Fibroblast of skin of abdomen (primary cell): ENCODE measurements at regions not wholly inside any gene's neighbourhood (a gene's known extent, or its start where the extent isn't known, plus 50 kb on each side); places are given as distances from the start of the nearest gene placed in this dataset.

Experiments used
- DNase-seq: peaks from one replicate; pipeline ENCODE4 v3.0.0-alpha.2; 2013

DNA sequence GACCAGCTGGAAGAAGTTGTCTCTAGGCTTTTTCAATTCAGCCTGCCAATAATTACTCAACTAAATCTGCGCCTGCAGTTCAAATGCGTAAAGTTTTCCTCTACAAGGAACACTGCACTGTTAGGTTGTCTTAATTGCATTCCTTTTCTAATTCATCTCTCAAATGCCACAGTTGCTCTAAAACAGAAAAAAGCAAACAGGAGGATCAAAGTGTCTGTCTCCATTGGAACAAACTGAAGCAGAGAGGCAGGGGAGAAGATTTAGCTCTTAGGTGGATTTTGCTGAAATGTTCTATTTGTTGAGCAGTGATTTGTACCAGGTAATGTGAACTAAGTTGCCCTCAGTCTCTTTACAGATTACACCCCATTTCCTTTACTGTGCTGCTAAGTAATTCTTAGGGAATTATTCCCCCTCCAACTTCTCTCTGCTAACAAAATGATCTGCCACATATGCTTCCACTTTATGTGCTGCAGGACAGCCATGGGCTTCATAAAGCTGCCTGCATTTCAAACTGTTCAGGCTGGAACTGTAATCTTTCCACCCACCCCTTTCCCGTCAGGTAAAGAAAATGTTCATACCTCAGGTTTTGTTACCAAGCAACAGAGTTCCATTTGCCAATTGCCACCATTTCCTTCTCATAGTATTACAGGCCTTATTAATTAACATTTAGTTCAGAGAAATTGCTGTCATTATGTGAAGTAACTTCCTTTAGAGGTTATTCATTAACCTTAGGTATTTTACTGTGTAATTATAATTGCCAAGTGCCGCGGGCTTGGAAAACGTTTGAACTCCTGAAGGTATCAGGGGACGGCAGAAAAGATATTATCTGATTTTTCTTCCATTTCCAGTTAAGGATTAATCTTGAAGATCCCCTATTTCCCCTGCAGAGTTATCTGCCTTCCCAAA is 149.3 kb downstream of the SPRY1 start:
- DNase-seq, result peak; percentile 12

DNA sequence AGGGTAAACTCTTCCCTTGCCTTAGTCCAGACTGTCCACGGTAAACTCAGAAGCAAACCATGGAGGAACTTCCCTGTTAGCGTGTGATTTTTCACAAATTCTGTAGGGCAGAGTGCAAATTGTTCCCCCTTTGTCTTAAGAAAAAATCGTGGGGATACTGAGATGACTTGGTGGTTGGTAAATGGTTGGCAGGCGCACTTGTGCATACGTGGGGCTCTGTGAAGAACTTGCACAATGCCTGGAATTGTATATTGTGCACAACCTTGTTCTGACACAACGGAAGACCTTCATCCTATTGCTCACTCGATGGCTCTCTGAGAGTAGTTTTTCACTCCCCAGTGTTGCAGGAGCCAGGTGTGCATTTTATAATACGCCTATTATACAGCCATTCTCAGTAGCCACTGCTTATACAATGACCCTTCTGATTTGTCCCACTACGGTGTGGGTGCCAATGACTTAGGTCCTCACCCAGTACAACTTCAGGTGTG is 150.0 kb downstream of the SPRY1 start:
- no peak for DNase-seq

DNA sequence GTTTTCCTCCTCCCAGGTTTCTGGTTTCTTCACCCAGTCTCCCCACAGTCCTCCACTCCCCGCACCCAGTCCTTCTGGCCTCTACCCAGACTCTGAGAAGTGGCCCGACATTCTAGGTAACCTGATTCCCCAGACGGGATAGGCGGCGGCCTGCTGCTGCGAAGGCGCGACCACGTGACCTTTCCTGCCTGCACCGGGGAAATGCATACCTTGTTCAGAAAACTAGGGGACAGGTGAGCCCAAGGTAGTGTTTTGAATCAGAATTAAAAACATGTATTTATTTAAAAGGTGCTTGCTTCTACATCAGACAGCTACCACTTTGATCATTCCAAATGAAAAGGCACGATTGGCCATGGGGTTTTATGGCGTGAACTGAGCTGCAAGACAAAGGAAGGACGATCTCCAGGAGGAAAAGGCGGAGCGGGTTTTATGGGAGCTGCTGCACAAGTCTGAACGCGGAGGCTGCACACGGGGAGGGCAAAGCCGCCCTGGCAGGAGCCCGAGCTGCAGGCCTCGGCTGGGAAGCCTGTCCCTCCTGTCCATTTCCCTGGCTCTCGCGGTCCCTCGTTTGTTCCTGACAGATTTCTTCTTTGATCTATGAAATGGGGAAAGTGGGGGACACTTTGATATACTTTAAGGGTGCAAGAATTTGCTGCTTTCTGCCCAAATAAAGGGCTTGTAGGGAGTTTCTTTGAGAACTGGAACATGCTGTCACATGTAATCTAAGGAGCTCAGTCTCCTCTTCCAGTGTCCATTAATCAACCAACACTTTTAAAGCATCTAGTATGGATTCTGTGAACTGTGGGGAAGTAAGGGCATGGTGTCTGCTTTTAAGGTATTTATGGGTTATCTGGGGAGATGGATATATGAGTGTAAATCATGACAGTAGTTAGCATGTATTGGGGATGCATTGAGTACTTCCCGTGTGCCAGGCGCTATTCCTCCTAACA is 150.9 kb downstream of the SPRY1 start:
- DNase-seq, result no peak

DNA sequence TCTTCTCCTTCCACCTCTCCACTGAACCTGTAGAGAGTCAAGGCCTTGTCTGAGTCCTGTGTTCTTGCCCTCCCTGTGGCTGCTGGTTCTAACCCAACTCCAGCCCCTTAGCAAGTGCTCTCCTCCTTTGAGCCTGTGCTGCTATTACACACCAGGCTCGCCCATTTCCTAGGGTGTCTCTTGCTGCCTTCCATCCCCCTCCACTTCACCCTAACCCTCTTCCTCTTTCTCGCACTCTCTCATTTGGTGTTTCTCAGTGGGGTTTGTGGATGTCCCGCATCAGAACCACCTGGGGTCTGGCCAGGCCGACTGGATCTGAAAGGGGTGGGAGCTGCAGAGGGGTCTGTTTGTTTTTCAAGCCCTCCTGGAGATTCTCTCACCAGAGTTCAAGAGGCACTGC is 156.7 kb downstream of the SPRY1 start:
- DNase-seq, result no peak

DNA sequence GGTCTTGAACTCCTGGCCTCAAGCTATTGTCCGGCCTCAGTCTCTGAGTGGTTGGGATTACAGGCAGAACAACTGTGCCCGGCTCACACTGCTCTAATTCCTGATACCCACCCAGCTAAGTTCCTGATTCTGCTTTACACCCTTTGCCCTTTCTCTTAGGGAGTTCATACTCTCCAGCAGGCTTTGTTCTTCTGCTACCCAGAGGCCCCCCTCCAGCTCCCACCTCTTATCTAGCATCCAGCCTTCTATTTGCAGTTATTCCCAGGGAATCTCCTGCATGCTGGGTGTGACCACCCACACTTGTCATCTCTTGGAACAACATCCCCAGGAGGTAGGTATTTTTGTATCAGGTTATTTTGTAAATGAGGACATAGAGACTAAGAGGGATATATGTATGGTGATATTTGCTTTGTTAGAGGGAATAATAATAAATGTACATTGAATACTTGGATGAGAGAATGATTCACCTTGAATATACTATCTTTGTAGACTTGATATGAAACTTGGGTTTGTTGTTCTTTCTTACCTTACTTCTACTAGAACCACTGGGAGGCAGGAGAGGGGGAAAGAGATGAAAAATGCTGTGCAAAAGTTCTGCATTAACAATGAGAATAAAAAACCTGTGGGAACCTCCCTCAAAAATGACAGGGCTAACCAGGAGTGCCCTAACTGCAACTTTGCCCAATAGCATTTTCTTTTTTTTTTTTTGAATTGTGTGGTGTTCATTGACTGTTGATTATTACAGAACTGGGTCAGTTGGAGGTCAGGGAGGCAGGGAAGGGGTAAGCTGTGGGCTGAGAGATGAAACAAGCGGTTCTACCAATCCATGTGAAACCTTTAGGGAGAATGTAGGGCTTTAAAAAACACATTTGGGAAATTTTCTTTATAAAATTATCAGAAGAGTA is 157.4 kb downstream of the SPRY1 start:
- no peak for DNase-seq

DNA sequence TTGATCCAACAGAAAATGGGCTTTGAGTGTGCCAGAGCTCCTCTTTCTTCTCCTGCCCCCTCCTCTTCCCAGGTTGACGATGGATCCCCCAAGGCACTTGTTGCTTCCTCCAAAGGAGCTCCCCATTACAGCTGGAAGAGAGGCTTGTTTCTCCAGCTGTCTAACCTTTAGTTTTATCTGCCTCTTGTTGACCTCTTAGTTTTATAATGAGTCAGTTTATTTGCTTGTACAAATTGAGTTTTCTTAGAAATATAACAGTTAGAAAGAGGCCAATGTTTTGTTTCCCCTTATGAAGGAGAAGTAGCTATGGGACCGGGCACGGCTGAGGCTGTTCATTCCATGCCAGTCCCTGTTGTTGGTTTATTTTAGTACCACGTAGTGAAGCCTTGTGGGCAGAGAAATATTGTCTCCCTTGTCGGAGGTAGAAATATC is 158.2 kb downstream of the SPRY1 start:
- DNase-seq, result no peak

DNA sequence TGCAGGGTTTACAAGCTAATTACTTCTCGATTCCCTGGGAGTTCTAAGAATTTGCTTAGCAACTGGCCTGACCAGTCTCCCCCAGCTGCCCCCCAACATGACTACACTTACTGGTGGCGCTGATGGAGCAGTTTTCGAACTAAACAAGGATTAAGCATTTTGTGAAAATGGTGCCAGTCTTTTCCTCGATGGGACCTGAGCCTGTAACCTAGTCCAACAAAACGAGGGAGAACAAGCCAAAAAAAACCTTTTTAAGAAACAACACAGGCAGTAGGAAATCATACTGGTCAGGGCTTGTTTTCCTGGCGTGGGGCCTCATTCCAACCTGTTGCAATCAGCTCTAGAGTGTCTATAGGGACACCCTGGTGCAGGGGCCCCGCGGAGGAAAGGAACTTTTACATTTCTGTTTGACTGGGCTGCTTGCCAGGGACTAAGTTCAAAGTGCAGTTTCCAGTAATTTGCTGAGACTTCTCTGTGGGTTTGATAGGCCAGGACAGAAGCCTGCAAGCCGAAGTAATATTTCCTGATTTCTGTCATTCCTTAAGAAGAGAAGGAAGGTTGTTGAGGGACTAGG is 158.7 kb downstream of the SPRY1 start:
- DNase-seq, result peak; percentile 95

DNA sequence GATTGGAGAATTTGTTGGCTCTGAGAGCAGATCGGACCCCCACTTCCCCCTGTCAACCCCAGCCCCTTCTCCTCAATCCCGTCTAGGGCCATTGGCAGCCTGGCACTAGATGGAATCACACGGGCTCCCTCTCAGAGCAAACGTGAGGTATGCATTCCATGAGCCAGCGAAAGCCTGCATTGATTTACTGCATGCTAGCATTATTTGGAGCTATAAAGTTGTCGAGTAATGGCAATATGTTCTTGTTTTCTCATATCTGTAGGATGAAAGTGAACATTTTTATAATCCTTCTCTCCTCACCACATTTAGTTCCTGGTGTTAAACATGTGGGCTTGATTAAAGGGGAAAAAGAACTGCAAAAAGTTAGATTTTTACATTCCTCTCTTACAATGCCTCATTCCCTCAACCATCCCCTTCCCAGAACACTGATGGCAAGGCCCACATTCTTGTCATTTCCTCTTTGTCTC is 159.2 kb downstream of the SPRY1 start:
- peak; percentile 93 for DNase-seq

DNA sequence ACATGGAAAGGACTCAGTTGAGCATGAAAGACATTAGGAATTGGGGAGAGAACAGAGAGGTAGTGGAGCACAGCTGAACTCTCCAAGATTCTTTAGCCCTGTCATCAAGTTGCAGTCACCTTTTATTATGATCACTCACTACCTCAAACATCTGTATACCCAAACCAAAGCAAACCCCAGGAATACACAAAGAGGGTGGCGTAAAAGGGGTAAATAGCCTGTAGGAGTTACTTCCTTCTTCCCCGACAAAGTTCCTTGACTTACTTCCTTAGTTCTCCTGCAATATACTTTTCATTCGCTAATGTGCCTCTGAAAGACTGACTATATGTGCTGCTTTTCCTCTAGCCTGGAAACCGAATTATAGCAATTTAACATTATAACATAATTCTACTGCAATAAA is 159.9 kb downstream of the SPRY1 start:
- no peak for DNase-seq

DNA sequence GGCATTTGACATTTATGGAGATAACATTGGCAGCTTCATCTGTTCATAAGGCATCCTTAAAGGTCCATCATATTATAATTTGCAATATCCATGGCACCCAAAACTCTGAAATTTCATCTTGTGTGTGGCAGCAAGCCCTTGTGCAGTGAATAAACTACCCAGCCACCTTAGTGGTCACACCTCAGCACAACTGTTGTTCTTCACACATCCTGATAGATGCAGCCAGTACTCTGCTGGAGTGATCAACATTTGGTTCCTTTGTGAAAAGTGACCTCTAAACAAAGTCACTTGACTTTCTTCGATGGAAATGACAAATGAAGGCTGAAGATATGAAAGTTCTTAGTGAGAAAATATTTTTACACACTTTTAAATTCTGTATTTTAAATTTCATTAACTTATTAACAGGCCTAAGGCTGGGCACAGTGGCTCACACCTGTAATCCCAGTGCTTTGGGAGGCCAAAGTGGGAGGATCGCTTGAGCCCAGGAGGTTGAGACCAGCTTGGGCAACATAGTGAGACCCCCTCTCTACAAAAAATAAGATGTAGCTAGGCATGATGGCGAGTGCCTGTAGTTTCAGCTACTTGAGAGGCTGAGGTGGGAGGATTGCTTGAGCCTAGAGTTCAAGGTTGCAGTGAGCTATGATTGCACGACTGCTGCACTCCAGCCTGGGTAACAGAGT is 161.4 kb downstream of the SPRY1 start:
- DNase-seq, result no peak

DNA sequence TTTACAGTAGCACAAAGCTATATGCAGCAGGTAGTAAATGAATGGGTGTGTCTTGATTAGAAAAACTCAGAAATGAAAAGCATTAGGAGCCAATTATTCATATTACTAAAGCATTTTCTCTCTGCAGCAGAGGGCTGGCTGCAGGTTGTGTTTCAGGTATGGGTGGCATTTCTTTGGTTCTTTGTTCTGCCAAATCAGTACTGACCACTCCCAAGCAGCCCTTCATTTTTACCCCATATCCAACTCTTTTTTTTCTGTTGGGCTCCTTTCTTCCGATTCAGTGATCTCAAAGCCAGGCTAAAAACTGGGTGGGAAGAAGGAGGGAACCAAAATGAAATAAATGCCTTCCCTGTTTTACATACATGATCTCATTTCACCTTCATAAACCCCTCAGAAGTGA is 162.3 kb downstream of the SPRY1 start:
- DNase-seq, result no peak

DNA sequence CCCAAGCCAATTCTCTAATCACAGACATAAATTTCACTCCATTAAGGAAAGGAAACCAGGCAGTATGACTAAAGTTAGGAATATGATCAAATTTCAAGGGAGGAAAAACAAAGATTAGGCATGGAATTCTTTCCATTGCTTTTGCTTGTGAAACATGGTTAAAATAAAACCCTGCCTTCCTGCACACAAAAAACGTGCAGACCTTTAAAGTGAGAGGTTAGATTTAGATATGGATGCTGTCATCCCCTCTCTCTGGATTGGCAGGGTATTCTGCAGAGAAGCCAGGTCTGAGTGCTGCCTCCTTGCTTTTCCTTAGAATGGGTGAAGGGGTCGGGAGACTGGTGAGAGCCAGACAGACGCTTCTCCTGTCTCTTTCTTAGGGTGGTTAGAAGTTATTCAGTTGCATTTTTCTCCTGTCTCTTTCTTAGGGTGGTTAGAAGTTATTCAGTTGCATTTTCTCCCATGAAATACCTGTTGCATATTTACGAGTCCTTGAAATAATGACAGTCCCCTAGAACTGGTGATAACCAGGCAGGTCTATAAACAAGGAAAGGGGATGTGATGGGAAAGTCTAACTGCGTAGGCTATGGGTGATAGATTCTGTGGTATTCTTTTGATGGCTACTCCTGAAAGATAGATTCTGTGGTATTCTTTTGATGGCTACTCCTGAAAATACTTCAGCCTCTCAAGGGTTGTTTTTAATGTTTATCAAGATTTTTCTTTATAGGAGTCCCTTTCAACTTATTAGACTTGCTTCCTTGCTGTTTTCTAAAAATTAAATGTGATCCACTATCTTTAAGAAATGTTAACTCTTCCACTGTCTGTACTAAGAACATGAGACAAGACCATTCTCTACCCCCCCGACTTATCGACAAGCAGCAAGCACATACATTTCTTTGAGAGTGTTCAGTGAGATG is 163.6 kb downstream of the SPRY1 start:
- DNase-seq, result peak; percentile 66

DNA sequence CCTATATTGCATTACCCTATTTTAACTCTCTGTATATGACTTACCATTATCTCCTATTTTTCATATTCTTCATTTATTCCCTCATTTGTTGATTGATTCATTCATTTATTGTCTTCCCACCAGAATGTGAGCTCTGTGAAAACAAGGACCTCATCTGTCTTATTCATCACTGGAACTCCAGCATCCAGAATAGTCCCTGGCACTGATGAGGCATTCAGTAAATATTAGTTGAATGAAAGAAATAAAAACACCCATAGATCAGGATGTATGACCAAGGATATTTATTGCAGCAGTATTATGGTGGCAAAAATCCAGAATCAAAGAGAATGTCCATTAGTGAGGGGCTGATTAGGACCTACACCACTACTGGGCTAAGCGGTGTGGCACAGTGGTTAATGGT is 164.9 kb downstream of the SPRY1 start:
- DNase-seq, result no peak

DNA sequence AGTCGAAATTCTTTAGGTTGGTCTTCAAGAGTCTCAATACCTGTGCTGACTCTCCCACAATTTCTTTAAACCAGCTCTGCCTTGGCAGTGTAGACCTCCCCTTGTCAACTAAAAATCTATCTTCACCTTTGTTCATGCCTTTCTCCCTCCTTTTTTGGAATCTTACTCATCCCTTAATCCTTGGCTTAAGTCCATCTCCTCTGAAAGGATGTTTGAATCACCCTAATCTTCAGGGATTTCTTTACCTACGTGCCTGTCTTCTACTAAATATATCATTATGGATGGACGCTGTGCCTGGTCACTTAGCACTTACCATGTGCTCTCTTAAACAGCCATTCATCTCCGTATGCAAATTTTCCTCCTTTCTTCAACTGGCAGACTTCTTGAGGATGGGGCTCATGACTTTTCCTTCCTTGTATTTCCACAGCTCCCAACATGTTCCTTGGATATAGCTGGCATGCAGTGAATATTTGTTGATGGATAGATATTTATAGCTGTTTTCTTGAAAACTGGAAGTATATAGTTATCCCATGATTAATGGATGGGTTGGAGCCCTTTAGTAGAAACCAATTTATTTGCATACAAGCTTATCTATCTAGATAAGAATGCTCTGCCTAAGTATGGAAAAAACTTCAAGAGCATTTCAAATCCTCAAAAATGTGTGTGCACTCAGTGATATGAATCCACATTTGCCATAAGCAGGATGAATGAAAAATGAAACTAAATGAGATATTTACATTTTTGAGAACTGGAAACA is 166.6 kb downstream of the SPRY1 start:
- DNase-seq, result peak; percentile 49

DNA sequence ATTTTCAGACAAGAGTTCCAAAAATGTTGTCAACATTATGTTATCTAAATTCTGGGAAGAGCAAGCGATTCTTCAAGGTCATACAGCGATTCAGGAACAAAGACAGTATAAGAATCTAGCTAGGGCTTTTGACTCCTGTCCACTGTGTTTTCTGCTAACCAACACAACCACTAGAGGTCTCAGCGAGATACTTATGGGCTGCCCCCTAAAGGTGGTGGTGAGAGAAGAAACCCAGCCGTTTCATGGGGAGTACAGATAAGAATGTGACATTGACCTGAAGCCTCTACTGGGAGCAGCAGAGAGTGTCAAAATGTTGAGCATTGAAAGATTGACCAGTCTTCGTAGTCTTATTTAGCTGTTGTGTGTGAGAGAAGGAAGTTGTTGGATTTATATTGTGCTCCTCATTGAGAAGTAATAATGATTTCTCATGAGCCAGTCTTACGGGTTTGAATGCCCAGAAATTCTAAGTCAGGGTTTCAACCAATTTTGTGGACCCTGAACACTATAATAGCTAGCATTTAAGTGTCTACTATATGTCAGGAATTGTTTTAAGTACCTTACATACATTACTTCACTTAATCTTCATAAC is 168.3 kb downstream of the SPRY1 start:
- peak; percentile 63 for DNase-seq

DNA sequence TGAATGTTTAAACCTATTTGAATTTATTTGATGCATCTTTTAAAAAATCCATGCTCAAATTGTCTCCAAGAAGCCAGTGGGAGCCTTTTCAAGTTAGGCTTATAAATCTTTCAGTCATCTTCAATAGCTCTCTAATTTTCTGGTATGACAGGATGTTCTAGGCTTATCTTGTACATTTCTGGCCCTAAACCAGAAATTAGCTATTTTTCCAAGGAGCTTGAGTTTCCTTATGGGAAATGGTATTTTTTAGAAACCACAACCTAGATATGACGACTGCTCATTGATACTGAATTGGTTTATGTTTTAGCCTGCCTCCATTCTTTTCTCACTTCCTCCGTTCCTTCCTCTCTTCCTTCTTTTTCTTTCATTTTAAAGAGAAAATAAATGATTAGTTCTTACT is 172.3 kb downstream of the SPRY1 start:
- no peak for DNase-seq

DNA sequence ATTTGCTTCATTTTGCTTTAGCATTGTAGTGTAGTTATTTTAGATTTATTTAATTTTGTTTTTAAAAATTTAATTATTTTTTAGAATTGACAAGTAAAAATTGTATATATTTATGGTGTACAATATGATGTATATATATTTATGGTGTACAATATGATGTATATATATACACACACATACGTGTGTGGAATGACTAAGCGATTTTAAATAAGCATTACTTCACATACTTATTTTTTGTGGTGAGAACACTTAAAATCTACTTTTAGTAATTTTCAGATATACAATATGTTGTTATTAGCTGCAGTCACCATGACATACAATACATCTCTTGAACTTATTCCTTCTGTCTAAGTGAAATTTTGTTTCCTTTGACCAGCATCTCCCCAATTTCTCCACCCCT is 172.9 kb downstream of the SPRY1 start:
- no peak for DNase-seq

DNA sequence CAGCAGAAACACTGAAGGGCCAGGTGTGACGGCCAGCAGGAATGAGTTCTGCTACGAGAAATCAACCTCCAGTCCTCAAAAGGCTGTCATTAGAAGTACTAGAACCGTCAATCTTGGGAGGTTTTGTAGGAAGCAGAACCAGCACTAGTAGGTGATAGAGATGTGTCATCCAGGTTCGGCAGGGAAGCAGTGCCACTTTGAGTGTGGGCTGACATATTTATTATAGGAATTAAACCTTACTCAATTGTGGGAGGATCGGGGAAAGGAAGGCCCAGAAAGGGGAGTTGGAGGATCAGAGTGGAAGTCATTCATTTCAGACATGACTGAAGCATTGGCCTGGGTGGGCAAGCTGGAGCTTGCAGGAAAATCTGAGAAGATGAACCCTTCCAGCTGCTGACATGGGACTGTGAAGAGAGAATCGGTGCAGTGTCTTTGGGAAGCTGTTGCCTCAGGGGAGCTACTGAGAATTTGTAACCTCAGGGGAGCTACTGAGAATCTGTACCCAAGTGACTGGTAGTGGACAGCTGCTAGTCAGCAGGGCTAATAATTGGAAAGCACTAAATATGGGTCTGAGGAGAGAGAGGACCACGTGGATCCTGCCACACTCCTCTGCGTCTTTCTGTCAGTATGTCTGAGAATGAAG is 177.4 kb downstream of the SPRY1 start:
- DNase-seq, result no peak
